ENCODE measurements at regions not wholly inside any gene's neighbourhood (a gene's known extent, or its start where the extent isn't known, plus 50 kb on each side); places are given as distances from the start of the nearest gene placed in this dataset.
"Not testable (repeated sequence)": the region's sequence is repeated elsewhere in the genome, so short reads cannot be mapped to it uniquely, and the experiment has no call there.

GRCh38 chr3:78108269-78108961, 1068.5 kb downstream of the ROBO2 start:
- DNase-seq; H3K27me3 ChIP-seq (replicated peaks in 2 of 5; ENCODE audit: control insufficient read depth in 4 of 5, insufficient read depth in 5 of 5, low read length in 4 of 5); H3K36me3 ChIP-seq (ENCODE audit: control insufficient read depth in 4 of 4, insufficient read depth in 4 of 4, low read length in 3 of 4); H3K4me3 ChIP-seq (ENCODE audit: control insufficient read depth in 1 of 7, extremely low read depth in 1 of 7, insufficient read depth in 4 of 7, low read depth in 2 of 7, low read length in 6 of 7); CTCF ChIA-PET; H3K9me3 ChIP-seq (ENCODE audit: control extremely low read depth in 1 of 5, control insufficient read depth in 4 of 5, insufficient read depth in 2 of 5, low read depth in 1 of 5, low read length in 4 of 5); H3K27ac ChIP-seq (ENCODE audit: insufficient read depth in 1 of 2, low read depth in 1 of 2, low read length in 2 of 2, poor library complexity in 1 of 2, severe bottlenecking in 2 of 2); H3K4me1 ChIP-seq (ENCODE audit: control extremely low read depth in 1 of 4, control insufficient read depth in 4 of 4, insufficient read depth in 4 of 4, low read length in 3 of 4); POLR2A ChIA-PET: not testable (repeated sequence)
- WGBS (ENCODE audit: insufficient coverage) = 97% methylated on average over 24 of the region's 31 CpGs

- WGBS (ENCODE audit: insufficient coverage) = 91% methylated on average over 5 of the region's 5 CpGs
- H3K27ac ChIP-seq (ENCODE audit: insufficient read depth in 1 of 2, low read depth in 1 of 2, low read length in 2 of 2, poor library complexity in 1 of 2, severe bottlenecking in 2 of 2) = no peak overlapping the region
- no peak overlapping the region for H3K4me3 ChIP-seq (ENCODE audit: control insufficient read depth in 1 of 7, extremely low read depth in 1 of 7, insufficient read depth in 4 of 7, low read depth in 2 of 7, low read length in 6 of 7)
- ChIA-PET CTCF (no interaction called here), POLR2A (no interaction called here)
- H3K36me3 ChIP-seq (ENCODE audit: control insufficient read depth in 4 of 4, insufficient read depth in 4 of 4, low read length in 3 of 4) = no peaks in the 10 kb centered on the region
- peaks cover 0 to 2% (median 0%) of the 10 kb centered on the region in 5 experiments for H3K27me3 ChIP-seq (replicated peaks in 2 of 5; ENCODE audit: control insufficient read depth in 4 of 5, insufficient read depth in 5 of 5, low read length in 4 of 5)
- H3K9me3 ChIP-seq (ENCODE audit: control extremely low read depth in 1 of 5, control insufficient read depth in 4 of 5, insufficient read depth in 2 of 5, low read depth in 1 of 5, low read length in 4 of 5) = no peaks in the 10 kb centered on the region
- no peak for DNase-seq
- H3K4me1 ChIP-seq (ENCODE audit: control extremely low read depth in 1 of 4, control insufficient read depth in 4 of 4, insufficient read depth in 4 of 4, low read length in 3 of 4) = no peaks in the 10 kb centered on the region
These were observed 1072.6 kb downstream of the ROBO2 start for GRCh38 chr3:78112291-78113010.

GRCh38 chr3:78115983-78116382, 1076.1 kb downstream of the ROBO2 start:
- 89% methylated on average over 1 of the region's 1 CpG for WGBS (ENCODE audit: insufficient coverage)
- CTCF ChIA-PET = no interaction called here
- no peak for DNase-seq
- no peaks in the 10 kb centered on the region for H3K4me1 ChIP-seq (ENCODE audit: control extremely low read depth in 1 of 4, control insufficient read depth in 4 of 4, insufficient read depth in 4 of 4, low read length in 3 of 4)
- peaks cover 0 to 2% (median 0%) of the 10 kb centered on the region in 5 experiments for H3K27me3 ChIP-seq (replicated peaks in 2 of 5; ENCODE audit: control insufficient read depth in 4 of 5, insufficient read depth in 5 of 5, low read length in 4 of 5)
- POLR2A ChIA-PET = no interaction called here
- no peak overlapping the region for H3K27ac ChIP-seq (ENCODE audit: insufficient read depth in 1 of 2, low read depth in 1 of 2, low read length in 2 of 2, poor library complexity in 1 of 2, severe bottlenecking in 2 of 2)
- H3K36me3 ChIP-seq (ENCODE audit: control insufficient read depth in 4 of 4, insufficient read depth in 4 of 4, low read length in 3 of 4) = no peaks in the 10 kb centered on the region
- no peaks in the 10 kb centered on the region for H3K9me3 ChIP-seq (ENCODE audit: control extremely low read depth in 1 of 5, control insufficient read depth in 4 of 5, insufficient read depth in 2 of 5, low read depth in 1 of 5, low read length in 4 of 5)
- no peak overlapping the region for H3K4me3 ChIP-seq (ENCODE audit: control insufficient read depth in 1 of 7, extremely low read depth in 1 of 7, insufficient read depth in 4 of 7, low read depth in 2 of 7, low read length in 6 of 7)

- H3K4me3 ChIP-seq (ENCODE audit: control insufficient read depth in 1 of 7, extremely low read depth in 1 of 7, insufficient read depth in 4 of 7, low read depth in 2 of 7, low read length in 6 of 7) = no peak overlapping the region
- ChIA-PET CTCF (no interaction called here), POLR2A (no interaction called here)
- no peak overlapping the region for H3K27ac ChIP-seq (ENCODE audit: insufficient read depth in 1 of 2, low read depth in 1 of 2, low read length in 2 of 2, poor library complexity in 1 of 2, severe bottlenecking in 2 of 2)
- H3K4me1 ChIP-seq (ENCODE audit: control extremely low read depth in 1 of 4, control insufficient read depth in 4 of 4, insufficient read depth in 4 of 4, low read length in 3 of 4) = no peaks in the 10 kb centered on the region
- peaks cover 0 to 2% (median 0%) of the 10 kb centered on the region in 5 experiments for H3K27me3 ChIP-seq (replicated peaks in 2 of 5; ENCODE audit: control insufficient read depth in 4 of 5, insufficient read depth in 5 of 5, low read length in 4 of 5)
- no peaks in the 10 kb centered on the region for H3K36me3 ChIP-seq (ENCODE audit: control insufficient read depth in 4 of 4, insufficient read depth in 4 of 4, low read length in 3 of 4)
- no peak for DNase-seq
- WGBS (ENCODE audit: insufficient coverage) = 100% methylated on average over 1 of the region's 2 CpGs
- H3K9me3 ChIP-seq (ENCODE audit: control extremely low read depth in 1 of 5, control insufficient read depth in 4 of 5, insufficient read depth in 2 of 5, low read depth in 1 of 5, low read length in 4 of 5) = no peaks in the 10 kb centered on the region
These were observed 1077.0 kb downstream of the ROBO2 start for GRCh38 chr3:78116874-78117273.

GRCh38 chr3:78123058-78123457, 1083.2 kb downstream of the ROBO2 start:
- no peak overlapping the region for H3K4me3 ChIP-seq (ENCODE audit: control insufficient read depth in 1 of 7, extremely low read depth in 1 of 7, insufficient read depth in 4 of 7, low read depth in 2 of 7, low read length in 6 of 7)
- ChIA-PET POLR2A (no interaction called here), CTCF (no interaction called here)
- H3K27ac ChIP-seq (ENCODE audit: insufficient read depth in 1 of 2, low read depth in 1 of 2, low read length in 2 of 2, poor library complexity in 1 of 2, severe bottlenecking in 2 of 2) = no peak overlapping the region
- no peaks in the 10 kb centered on the region for H3K4me1 ChIP-seq (ENCODE audit: control extremely low read depth in 1 of 4, control insufficient read depth in 4 of 4, insufficient read depth in 4 of 4, low read length in 3 of 4)
- no peaks in the 10 kb centered on the region for H3K9me3 ChIP-seq (ENCODE audit: control extremely low read depth in 1 of 5, control insufficient read depth in 4 of 5, insufficient read depth in 2 of 5, low read depth in 1 of 5, low read length in 4 of 5)
- no peak for DNase-seq
- no peaks in the 10 kb centered on the region for H3K36me3 ChIP-seq (ENCODE audit: control insufficient read depth in 4 of 4, insufficient read depth in 4 of 4, low read length in 3 of 4)
- WGBS (ENCODE audit: insufficient coverage) = no CpG with 5 or more reads among the region's 1 CpG
- no peaks in the 10 kb centered on the region for H3K27me3 ChIP-seq (replicated peaks in 2 of 5; ENCODE audit: control insufficient read depth in 4 of 5, insufficient read depth in 5 of 5, low read length in 4 of 5)

GRCh38 chr3:78129707-78130106, 1089.8 kb downstream of the ROBO2 start:
- Histone ChIP-seq H3K9me3 (ENCODE audit: control extremely low read depth in 1 of 5, control insufficient read depth in 4 of 5, insufficient read depth in 2 of 5, low read depth in 1 of 5, low read length in 4 of 5) (no peaks in the 10 kb centered on the region), H3K4me3 (ENCODE audit: control insufficient read depth in 1 of 7, extremely low read depth in 1 of 7, insufficient read depth in 4 of 7, low read depth in 2 of 7, low read length in 6 of 7) (no peak overlapping the region), H3K27ac (ENCODE audit: insufficient read depth in 1 of 2, low read depth in 1 of 2, low read length in 2 of 2, poor library complexity in 1 of 2, severe bottlenecking in 2 of 2) (no peak overlapping the region), H3K27me3 (replicated peaks in 2 of 5; ENCODE audit: control insufficient read depth in 4 of 5, insufficient read depth in 5 of 5, low read length in 4 of 5) (no peaks in the 10 kb centered on the region), H3K4me1 (ENCODE audit: control extremely low read depth in 1 of 4, control insufficient read depth in 4 of 4, insufficient read depth in 4 of 4, low read length in 3 of 4) (no peaks in the 10 kb centered on the region), H3K36me3 (ENCODE audit: control insufficient read depth in 4 of 4, insufficient read depth in 4 of 4, low read length in 3 of 4) (no peaks in the 10 kb centered on the region)
- ChIA-PET POLR2A (no interaction called here), CTCF (no interaction called here)
- DNase-seq = no peak

- H3K9me3 ChIP-seq (ENCODE audit: control extremely low read depth in 1 of 5, control insufficient read depth in 4 of 5, insufficient read depth in 2 of 5, low read depth in 1 of 5, low read length in 4 of 5) = no peaks in the 10 kb centered on the region
- H3K27me3 ChIP-seq (replicated peaks in 2 of 5; ENCODE audit: control insufficient read depth in 4 of 5, insufficient read depth in 5 of 5, low read length in 4 of 5) = no peaks in the 10 kb centered on the region
- H3K36me3 ChIP-seq (ENCODE audit: control insufficient read depth in 4 of 4, insufficient read depth in 4 of 4, low read length in 3 of 4) = no peaks in the 10 kb centered on the region
- no peak overlapping the region for H3K4me3 ChIP-seq (ENCODE audit: control insufficient read depth in 1 of 7, extremely low read depth in 1 of 7, insufficient read depth in 4 of 7, low read depth in 2 of 7, low read length in 6 of 7)
- 100% methylated on average over 1 of the region's 4 CpGs for WGBS (ENCODE audit: insufficient coverage)
- H3K27ac ChIP-seq (ENCODE audit: insufficient read depth in 1 of 2, low read depth in 1 of 2, low read length in 2 of 2, poor library complexity in 1 of 2, severe bottlenecking in 2 of 2) = no peak overlapping the region
- DNase-seq = no peak
- H3K4me1 ChIP-seq (ENCODE audit: control extremely low read depth in 1 of 4, control insufficient read depth in 4 of 4, insufficient read depth in 4 of 4, low read length in 3 of 4) = no peaks in the 10 kb centered on the region
- ChIA-PET CTCF (no interaction called here), POLR2A (no interaction called here)
These were observed 1090.9 kb downstream of the ROBO2 start for GRCh38 chr3:78130741-78131290.

Measured in common myeloid progenitor, CD34-positive (primary cell).